GM12873 (cell line): ENCODE measurements at regions not wholly inside any gene's neighbourhood (a gene's known extent, or its start where the extent isn't known, plus 50 kb on each side); places are given as distances from the start of the nearest gene placed in this dataset.

Source experiments
- TF ChIP-seq, protein P1 (sequence below): IDR thresholded peaks from 2 replicates; pipeline ENCODE4 v1.5.1; 2012; ENCODE audit warnings: low read depth, mild to moderate bottlenecking, moderate library complexity, low read length, control low read depth; ENCODE audit not compliant: insufficient read depth; ENCODE audit errors: missing control alignments

DNA sequence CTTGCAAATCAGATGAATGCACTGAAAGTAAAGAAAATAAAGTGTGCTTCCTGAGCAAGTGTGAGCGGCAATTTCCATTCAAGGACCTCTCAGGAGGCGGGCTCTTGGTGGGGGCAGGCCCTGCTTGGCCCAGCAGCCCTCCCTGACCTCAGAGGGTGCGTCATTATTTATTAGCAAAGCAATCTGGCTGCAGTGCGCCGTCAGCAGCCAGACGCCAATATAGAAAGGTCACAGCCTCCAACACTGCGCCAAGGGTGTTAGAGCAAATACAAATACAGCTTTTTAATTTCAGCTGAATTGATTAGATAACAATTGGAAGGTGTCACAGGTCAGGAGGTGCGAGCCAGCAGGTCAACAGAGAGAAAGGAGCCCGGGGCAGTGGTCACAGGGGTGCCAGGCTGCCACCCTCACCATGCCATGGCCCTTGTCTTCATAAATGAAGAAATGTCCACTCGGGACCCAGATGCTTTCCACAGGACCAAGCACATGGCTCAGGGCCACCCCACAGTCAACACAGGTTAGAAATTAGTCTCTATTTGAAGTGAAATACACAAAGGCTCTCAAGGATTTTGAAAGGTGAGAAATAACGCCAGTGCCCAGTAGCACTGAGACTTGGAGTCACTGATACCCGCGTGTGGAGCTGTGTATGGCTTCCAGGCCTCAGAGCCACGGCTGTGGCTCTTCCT lies 309.8 kb downstream of the IRX2 start:
- TF ChIP-seq, protein P1, sequence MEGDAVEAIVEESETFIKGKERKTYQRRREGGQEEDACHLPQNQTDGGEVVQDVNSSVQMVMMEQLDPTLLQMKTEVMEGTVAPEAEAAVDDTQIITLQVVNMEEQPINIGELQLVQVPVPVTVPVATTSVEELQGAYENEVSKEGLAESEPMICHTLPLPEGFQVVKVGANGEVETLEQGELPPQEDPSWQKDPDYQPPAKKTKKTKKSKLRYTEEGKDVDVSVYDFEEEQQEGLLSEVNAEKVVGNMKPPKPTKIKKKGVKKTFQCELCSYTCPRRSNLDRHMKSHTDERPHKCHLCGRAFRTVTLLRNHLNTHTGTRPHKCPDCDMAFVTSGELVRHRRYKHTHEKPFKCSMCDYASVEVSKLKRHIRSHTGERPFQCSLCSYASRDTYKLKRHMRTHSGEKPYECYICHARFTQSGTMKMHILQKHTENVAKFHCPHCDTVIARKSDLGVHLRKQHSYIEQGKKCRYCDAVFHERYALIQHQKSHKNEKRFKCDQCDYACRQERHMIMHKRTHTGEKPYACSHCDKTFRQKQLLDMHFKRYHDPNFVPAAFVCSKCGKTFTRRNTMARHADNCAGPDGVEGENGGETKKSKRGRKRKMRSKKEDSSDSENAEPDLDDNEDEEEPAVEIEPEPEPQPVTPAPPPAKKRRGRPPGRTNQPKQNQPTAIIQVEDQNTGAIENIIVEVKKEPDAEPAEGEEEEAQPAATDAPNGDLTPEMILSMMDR: no peak

DNA sequence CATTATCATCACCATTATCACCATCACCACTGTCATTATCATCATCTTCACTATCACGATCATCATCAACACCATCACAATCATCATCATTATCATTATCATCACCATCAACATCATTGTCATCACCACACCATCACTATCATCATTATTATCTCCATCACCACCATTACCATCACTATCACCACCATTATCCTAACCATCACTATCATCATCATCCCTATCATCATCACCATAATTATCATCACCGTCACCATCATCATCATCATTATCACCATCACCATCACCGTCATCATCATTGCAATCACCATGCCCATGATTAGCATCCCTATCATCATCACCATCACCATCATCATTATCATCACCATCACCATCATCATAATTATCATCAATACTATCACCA lies 311.9 kb downstream of the IRX2 start:
- TF ChIP-seq, protein P1: no peak

DNA sequence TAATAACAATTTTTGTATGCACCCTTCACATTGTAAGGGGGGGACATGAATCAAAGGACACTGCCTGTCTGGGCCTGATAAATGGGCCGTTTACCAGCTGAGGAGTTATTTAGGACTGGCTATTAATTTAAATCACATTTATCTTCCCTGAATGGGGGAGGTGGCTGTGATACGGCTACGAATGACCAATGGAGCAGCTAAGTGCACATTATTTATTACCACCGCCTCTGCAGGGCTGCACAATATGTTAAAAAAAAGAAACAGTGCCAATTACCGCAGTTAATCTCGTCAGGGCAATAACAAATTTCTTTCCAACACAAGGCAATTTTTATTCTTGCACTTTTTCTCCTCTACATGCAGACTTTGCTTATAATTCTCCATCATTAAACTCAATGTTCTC lies 318.4 kb downstream of the IRX2 start:
- TF ChIP-seq, protein P1: no peak

DNA sequence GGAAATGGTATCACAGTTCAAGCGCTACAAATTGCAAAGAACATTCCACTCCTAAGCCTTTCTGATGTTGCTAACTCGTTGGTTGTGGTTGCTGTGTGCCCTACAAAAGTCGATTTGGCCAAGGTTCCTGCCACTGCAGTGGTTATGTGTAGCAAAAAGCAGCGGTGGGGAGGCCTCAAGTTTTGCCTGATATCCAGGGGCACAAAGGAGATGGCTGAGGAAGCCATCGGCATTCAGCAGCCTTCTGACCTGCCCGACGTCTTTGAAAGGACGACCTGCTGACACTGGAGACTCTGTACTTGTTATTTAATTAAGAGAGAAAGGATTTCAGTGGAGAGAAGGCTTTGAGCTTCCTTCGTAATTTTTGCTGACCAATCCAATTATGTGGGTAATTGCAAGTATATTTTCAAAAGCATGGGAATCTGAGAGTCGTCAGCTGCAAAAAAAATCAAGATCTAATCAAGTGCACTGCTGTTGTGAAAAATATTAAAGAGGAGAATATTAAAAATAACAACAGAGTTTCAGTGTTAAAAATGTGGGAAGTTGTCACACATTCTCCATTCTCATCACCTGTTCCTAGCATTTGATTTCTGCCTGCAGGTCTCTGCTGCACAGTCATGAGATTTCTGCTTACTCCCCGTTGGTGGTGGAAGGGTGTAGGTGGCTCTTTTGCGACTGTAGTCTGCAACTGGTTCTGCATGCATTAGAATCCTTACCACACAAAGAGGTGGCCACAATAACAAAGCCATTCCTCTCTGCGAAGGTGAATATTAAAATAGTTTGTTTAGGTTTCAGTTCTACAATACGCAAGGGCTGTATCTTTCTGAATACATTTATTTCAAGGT lies 319.2 kb downstream of the IRX2 start:
- TF ChIP-seq, protein P1: no peak

DNA sequence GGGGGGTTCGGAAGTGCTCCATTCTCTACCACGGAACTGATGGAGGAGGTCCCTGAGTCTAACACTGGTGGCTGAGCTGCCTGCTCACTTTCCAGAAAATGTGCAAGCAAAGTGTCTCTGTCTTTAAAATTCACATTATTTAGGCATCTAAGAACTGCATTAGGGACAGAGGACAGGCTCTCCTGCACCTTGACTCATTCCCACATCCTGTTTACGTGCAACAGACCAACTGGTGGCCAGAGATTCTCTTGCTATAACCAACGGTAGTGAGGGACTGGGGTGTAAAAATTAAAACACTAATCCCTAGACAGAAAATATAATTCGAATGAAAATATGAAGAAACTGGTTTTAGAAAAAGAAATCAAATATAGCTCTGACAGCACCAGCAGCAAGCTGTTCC lies 320.9 kb downstream of the IRX2 start:
- TF ChIP-seq, protein P1: no peak

DNA sequence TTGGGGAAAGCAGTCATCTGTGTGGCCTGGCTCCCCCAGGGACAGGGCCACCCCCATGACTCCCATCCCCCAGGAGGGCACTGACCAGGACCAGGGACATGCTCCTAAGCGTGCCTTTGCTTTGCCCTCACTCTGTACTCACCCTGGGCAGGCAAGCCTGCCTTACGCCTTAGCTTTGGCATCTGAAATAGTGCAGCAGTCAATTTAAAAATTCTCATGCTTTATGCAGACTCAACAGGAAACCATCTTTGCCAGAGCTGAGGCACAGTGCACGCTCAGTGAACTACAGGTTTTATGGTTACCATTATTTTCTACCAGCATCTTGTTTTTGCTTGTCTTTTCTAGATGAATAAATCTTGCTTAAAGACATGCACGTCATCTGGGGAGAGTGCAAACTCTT lies 323.5 kb downstream of the IRX2 start:
- TF ChIP-seq, protein P1: no peak

DNA sequence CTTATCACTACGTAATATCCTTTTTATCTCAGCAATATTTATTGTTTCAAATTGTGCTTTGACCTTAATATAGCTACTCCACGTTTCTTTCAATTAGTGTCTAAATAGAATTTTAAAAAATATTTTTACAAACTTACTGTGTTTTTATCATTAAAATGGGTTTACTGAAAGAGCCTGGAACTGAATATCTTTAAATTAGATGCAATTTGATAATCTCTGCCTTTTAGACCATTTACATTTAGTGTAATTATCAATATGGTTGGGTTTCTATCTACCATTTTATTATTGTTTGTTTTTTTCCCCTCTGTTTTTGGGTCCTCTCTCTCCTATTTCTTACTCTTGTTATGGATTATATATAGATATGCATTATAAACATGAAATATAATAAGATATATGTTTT lies 327.8 kb downstream of the IRX2 start:
- TF ChIP-seq, protein P1: no peak
